ENCODE measurements at regions not wholly inside any gene's neighbourhood (a gene's known extent, or its start where the extent isn't known, plus 50 kb on each side); places are given as distances from the start of the nearest gene placed in this dataset.

DNA sequence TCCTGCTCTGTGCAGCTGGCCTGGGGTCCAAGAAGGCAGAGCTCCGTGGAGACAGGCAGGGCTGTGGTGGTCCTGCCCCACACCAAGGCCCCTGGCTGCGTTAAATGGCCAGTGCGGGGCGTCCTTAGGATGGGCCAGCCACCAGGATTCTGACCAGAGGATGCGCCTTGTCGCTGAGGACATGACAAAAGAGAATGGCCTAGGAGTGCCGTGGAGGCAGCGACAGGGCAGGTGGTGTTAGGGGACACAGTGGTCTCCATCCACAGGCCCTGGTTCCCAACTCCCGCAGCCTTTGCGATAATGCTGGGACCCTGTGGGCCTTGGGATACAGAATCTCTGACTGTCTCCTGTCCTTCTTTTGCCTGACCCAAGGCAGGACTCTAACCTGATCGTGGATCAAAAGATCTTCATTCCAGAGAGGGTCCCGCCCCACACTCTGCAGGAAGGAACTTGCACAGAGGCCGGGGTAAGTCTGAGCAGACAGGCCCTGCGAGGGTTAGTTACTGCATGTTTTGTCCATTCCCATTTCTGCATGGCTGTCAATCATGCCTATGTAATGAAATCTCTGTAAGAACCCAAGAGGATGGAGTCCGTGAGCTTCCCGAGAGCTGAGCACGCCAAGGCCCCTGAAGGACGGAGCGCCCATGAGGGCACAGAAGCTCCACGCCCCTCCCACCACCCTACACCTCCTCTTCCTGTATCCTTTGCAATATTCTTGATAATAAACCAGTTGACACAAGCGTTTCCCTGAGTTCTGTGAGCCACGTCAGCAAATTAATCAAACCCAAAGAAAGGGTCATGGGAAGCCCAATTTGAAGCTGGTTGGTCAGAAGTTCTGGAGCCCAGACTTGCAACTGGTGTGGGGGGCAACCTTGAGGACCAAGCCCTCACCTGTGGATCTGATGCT lies 251.5 kb upstream of the SALL3 start:
- TF ChIP-seq, protein P1, sequence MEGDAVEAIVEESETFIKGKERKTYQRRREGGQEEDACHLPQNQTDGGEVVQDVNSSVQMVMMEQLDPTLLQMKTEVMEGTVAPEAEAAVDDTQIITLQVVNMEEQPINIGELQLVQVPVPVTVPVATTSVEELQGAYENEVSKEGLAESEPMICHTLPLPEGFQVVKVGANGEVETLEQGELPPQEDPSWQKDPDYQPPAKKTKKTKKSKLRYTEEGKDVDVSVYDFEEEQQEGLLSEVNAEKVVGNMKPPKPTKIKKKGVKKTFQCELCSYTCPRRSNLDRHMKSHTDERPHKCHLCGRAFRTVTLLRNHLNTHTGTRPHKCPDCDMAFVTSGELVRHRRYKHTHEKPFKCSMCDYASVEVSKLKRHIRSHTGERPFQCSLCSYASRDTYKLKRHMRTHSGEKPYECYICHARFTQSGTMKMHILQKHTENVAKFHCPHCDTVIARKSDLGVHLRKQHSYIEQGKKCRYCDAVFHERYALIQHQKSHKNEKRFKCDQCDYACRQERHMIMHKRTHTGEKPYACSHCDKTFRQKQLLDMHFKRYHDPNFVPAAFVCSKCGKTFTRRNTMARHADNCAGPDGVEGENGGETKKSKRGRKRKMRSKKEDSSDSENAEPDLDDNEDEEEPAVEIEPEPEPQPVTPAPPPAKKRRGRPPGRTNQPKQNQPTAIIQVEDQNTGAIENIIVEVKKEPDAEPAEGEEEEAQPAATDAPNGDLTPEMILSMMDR (IDR thresholded peaks at IDR 0.05) = no peak
- no peak overlapping the region for H3K27ac ChIP-seq
- no peak for ATAC-seq
- peaks cover 0 to 45% of the 10 kb centered on the region in 2 donors for H3K27me3 ChIP-seq
- intact Hi-C loops (cut with DNase I) = no loop called here
- H3K4me1 ChIP-seq = no peaks in the 10 kb centered on the region
- no peaks in the 10 kb centered on the region for H3K9me3 ChIP-seq
- no peaks in the 10 kb centered on the region for H3K36me3 ChIP-seq
- DNase-seq = peak in 1 of 4 donors; percentile 53
- no peak overlapping the region for H3K4me3 ChIP-seq

DNA sequence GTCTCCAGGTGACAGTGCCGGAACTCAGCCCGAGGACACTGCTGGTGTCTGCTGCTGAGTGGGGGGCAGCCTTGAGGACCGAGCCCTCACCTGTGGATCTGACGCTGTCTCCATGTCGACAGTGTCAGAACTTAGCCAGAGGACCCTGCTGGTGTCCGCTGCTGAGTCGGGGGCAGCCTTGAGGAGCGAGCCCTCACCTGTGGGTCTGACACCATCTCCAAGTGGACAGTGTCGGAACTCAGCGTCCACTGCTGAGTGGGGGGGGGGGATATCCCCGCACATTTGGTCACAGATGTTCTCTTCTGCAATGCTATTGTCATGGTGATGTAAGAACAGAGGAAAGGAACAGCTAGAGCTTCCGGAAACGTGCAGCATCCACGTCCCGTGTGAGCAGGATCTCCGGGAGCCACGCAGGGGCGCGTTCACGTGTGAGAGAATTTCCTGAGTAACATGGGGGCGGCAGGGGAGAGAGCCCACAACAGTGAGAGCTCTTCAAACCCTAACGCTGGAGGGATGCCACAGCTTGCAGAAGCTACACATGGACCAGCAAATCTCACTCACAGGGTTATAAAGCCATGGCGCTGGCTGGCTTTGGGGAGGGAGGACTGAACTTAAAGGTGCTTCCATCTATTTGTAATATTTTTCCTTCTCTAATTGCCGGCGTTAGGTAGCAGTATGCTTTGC lies 250.7 kb upstream of the SALL3 start:
- Histone ChIP-seq H3K27me3 (peaks cover 0 to 42% of the 10 kb centered on the region in 2 donors), H3K9me3 (no peaks in the 10 kb centered on the region), H3K4me3 (no peak overlapping the region), H3K27ac (no peak overlapping the region), H3K36me3 (no peaks in the 10 kb centered on the region), H3K4me1 (no peaks in the 10 kb centered on the region)
- TF ChIP-seq, protein P1 (IDR thresholded peaks at IDR 0.05) = no peak
- intact Hi-C loops (cut with DNase I) = no loop called here
- ATAC-seq = no peak
- DNase-seq = peak in 1 of 4 donors; percentile 42

DNA sequence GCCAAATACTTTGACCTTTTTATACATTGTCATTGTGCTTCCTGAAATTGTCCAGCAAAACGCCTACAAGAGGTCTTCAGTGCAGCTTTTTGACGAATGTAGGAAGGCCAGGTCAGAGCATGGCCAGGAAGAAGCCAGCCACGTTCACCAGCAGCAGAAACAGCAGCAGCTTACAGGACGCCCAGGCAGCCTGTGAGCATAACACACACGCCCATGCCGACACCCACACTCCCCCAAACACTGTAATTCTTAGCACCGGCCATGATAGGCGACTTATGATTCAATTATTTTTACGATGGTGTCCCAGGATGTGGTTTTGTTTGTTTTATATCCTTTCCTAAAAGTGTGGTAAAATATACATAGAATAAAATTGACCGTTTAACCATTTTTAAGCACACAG lies 249.1 kb upstream of the SALL3 start:
- Histone ChIP-seq H3K36me3 (no peaks in the 10 kb centered on the region), H3K4me3 (no peak overlapping the region), H3K4me1 (no peaks in the 10 kb centered on the region), H3K9me3 (no peaks in the 10 kb centered on the region), H3K27me3 (peaks cover 0 to 31% of the 10 kb centered on the region in 2 donors), H3K27ac (no peak overlapping the region)
- intact Hi-C loops (cut with DNase I) = no loop called here
- ATAC-seq (no peak), DNase-seq (peak in 1 of 4 donors; percentile 13)
- TF ChIP-seq, protein P1 (IDR thresholded peaks at IDR 0.05) = no peak

DNA sequence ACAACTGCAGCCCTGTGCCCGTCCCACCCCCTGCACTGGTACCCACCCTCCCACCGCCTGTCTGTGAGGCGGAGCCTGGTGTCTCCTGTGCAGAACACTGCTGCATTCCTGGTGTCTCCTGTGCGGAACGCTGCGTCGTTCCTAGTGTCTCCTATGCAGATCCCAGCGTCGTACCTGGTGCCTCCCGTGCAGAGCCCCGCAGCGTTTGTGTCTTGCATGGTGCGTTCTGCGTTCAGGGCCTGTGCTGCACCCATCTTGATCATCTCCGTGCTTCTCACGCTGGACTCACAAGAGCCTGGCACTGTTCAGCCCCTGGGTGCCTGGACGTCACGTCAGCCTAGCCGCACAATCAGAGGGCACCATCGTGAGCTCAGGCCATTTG lies 248.6 kb upstream of the SALL3 start:
- intact Hi-C loops (cut with DNase I) = no loop called here
- H3K36me3 ChIP-seq = no peaks in the 10 kb centered on the region
- no peaks in the 10 kb centered on the region for H3K4me1 ChIP-seq
- H3K4me3 ChIP-seq = no peak overlapping the region
- TF ChIP-seq, protein P1 (IDR thresholded peaks at IDR 0.05) = no peak
- H3K27me3 ChIP-seq = peaks cover 0 to 31% of the 10 kb centered on the region in 2 donors
- no peak overlapping the region for H3K27ac ChIP-seq
- ATAC-seq (no peak), DNase-seq (peak in 1 of 4 donors; percentile 47)
- no peaks in the 10 kb centered on the region for H3K9me3 ChIP-seq

DNA sequence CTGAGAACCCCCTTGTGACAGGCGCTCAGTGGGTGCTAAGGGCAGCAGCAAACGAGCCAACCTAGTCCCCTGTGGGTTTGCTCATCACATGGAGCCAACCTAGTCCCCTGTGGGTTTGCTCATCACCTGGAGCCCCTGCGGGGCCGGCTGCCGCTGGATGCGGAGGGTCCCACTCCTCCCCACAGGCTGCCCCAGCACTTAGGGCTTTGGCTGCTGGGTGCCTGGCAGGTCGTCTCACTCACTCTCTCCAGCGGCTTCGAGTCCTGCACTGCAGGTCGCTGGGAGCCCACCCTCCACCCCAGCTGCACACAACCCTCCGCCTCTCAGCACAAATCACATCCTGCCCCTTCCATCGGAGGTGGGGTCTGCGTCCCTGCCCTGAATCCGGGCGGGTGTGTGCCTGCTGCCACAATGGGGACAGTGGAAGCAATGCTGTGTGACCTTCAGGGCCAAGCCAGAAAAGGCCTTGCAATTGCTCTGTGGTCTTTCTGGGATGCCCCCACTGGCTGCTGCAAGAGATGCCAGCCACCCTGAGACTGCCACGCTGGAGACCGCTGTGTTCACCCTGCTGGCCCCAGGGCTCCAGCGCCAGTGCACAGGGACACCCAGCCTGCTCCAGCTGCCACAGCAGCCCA lies 248.1 kb upstream of the SALL3 start:
- TF ChIP-seq, protein P1 (IDR thresholded peaks at IDR 0.05) = no peak
- ATAC-seq (no peak), DNase-seq (peak in 1 of 4 donors; percentile 73)
- no peaks in the 10 kb centered on the region for H3K9me3 ChIP-seq
- H3K27ac ChIP-seq = no peak overlapping the region
- H3K27me3 ChIP-seq = peaks cover 0 to 31% of the 10 kb centered on the region in 2 donors
- intact Hi-C loops (cut with DNase I) = no loop called here
- no peaks in the 10 kb centered on the region for H3K4me1 ChIP-seq
- H3K4me3 ChIP-seq = no peak overlapping the region
- H3K36me3 ChIP-seq = no peaks in the 10 kb centered on the region

Data from left lung (tissue), 4 donors.